Suppressor macrophage treated with lipopolysaccharide for 4 hours (primary cell): ENCODE measurements at regions not wholly inside any gene's neighbourhood (a gene's known extent, or its start where the extent isn't known, plus 50 kb on each side); places are given as distances from the start of the nearest gene placed in this dataset.
"Not testable (repeated sequence)": the region's sequence is repeated elsewhere in the genome, so short reads cannot be mapped to it uniquely, and the experiment has no call there.

Experiments used
- DNase-seq: peaks from one replicate; pipeline ENCODE4 v3.0.0-alpha.2; 2020

DNA sequence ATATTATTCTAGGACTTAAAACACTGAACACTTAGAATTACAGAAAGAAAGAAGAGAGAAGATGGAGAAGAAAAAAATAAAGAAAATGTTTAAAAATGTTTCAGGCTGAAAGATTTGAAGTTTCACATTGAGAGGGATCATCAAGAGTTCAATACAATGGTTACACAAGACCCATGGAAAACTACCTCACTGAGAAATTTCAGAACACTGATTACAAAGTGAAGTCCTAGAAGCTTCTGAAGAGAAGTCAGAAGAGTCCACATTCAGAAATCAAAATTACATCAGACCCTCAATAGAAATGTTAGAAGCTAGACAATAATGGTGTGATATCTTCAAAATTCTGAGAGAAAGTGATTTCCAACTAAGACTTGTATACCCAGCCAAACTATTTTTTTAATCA is 196.1 kb downstream of the MACC1 start:
- peak; percentile 20 for DNase-seq

DNA sequence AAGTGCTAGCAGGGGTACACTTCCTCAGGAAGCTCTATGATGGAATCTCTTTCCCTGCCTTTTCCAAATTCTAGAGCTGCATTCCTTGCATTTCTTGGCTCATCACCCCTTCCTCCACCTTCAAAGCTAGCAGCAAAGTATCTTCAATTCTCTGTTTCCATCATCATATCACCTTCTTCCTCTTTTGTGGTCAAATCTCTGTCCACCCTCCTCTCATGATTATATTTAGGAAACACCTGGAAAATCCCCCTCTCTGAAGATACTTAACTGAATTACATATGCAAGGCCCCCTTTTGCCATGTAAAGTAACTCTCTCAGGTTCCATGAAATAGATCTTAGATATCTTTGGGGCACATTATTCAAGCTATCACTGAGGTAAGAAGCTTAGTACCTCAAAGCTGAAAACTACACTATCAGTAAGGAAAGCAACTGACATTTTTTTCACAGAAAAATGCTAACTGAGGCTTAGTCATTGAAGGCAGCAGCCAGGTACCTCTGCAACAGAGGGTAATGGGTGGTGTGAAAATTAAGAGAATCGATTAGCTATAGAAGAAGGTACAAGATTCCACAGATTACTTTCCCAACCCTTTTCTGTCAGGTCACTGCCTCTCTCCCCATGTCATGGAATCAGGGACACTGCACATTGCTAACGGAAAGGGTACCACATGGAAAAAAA is 197.3 kb downstream of the MACC1 start:
- DNase-seq = no peak

DNA sequence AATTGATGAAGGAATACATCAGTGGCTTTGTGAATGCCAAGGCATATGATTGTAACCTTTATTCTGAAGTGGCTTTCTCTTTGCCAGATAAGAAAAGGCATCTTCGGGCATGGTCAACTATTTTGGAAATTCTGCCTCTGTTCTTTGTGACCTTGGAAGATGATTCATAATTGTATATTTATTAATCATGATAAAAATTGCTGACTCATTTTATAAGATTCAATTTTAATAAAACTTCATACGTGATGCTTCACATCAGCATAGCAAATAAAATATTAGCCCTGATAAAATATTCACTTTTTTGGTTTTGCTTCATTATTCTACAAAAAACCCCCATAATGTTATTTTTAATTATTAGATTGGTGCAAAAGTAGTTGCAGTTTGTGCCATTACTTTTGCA is 200.5 kb downstream of the MACC1 start:
- no peak for DNase-seq

DNA sequence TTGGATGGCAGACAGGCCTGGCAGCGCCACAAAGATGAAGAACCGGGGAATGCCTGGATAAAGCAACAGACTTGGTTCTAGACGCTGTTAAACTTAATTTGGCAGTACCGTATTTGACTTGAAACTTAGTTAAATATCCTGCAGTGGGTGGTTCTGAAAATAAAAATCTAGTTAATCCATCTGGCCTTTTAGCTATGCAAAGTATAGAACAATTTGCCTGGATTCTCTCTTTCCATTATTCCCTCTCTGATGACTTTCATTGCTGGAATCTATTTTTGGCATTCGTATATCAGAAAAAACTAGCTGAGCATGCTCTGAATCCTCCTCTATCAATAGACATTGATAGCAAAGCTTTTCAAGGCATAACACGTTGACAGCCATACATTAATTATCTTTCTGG is 203.6 kb downstream of the MACC1 start:
- no peak for DNase-seq

DNA sequence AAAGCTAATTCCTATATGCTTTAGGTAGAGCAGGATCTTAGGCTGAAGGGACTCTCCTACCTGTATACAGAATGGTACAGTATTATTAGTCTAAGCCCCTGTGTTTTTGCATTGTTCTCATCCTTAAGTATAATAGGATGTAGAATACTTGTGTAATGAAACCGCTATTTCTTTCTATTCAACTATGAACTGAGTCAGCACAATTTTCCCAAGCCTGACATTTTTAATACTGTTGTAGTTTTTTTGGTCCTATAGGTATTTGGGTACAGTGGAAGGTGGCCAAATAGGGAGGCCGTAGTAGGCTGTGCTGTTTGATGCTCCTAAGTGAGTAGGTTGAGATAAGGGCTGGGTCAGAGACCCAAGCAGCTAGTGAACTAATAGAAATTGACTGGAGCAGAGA is 205.1 kb downstream of the MACC1 start:
- DNase-seq = no peak

DNA sequence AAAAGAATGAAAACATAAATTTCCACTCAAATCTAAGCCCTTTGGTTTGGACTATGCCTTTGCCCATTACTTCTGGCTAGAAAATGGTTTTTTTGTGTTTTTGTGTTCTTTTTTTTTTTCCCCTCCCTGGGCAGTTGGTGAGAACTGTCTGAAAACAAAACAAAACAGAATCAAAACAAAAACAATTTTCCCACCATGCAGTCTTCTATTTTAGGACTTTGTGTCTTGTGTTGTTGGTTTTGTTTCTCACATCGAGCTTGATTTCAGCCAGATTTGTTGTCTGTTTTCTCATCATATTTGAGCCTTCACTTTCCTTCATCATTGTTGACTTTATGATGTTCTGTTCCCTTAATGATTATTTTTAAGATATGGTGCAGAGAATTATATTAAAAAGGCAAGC is 206.3 kb downstream of the MACC1 start:
- no peak for DNase-seq

DNA sequence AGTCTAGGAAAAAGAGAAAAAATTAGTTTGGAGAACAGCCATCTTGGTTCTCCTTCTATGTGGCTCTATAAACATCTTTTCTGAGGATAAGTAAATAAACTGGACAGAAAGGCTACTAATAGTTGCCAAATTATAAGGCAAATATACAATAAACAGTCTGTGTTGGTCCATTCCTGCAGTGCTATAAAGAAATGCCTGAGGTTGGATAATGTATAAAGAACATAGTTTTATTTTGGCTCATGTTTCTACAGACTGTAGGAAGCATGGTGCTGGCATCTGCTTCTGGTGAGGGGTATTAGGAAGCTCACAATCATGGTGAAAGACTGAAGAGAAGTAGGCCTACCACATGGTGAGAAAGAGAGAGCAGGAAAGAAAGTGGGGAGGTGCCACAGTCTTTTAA is 209.7 kb downstream of the MACC1 start:
- DNase-seq = no peak

DNA sequence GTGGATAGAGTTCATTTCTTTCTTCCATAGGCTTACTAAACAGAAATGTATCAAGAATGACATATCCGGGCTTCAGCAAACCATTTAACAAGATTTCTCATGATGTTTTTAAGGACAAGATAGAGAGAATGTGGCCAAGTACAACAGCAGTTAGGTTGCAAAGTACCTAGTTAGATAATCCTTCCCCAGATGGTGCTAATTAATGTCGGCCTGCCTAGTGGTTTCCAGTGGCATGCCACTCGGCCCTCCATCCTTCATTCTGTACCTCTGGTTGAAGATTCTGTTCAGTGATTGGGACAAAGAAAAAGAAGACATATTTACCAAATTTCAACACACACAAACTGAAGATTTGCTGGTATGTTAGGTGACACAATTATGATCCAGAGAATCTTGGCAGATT is 212.1 kb downstream of the MACC1 start:
- DNase-seq = no peak

DNA sequence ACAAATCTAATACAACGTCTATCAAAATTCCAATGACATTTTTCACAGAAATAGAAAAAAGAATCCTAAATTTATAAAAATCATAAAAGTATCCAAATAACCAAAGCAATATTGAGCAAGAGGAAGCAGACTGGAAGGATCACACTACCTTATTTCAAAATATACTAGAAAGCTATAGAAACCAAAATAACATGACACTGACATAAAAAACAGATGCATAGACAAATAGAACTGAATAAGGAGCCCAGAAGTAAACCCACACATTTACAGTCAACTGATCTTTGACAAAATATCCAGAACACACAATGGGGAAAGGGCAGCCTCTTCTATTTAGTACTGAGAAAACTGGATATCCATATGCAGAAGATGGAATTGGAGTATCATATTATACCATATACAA is 217.5 kb downstream of the MACC1 start:
- DNase-seq = peak; percentile 10

DNA sequence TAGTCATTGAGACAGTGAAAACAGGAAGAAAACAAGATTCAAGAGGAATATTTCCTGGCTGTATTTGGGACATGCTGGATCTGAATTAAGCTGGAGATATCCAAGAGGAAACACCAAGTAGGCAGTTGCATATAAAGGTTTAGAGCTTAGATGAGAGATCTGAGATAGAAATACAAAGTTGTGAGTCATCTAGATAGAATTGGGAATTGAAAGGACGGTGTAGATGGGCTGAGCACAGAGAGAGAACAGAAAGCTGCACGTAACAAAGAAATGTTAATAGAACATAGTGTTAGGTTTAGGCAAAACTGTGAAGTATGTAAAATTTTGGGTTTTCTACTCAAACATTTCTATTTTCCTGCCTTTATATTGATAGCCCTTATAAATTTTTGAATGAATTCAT is 218.5 kb upstream of the TMEM196 start:
- DNase-seq = no peak

DNA sequence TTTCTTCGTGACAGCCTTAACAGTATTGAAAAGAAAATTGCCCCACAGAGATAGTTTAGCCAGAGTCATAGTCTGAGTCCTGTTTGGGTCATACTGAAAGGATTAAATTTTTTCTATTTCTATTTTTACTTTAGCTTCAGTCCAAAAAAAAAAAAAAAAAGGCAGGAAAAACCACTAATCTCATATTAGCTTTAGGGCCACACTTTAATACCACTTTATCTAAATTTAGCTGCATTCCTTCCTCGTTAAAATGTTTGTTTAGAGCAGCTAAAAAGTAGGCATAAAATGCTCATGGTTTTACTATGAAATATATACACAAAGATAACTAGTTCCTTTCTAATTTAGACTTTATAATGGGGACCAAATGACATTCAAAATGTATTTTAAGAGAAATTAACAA is 216.5 kb upstream of the TMEM196 start:
- no peak for DNase-seq

DNA sequence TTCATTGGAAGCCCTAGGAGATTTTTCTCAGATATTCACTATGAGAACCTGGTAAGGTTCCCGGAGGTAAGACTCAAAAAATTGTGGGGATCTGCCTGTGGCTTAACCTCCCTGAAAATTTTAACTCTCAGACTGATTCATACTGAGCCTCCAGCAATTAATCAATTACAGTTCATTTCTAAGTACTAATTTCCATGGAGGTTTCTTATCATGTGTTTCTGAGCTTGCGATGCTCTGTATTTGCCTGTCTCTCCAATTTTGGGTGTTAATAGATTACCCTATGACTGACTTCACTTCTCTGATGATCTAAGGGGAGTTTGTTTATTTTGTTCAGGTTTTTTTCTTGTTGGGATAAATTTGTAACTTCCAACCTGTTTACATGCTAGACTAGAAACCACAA is 215.4 kb upstream of the TMEM196 start:
- no peak for DNase-seq

DNA sequence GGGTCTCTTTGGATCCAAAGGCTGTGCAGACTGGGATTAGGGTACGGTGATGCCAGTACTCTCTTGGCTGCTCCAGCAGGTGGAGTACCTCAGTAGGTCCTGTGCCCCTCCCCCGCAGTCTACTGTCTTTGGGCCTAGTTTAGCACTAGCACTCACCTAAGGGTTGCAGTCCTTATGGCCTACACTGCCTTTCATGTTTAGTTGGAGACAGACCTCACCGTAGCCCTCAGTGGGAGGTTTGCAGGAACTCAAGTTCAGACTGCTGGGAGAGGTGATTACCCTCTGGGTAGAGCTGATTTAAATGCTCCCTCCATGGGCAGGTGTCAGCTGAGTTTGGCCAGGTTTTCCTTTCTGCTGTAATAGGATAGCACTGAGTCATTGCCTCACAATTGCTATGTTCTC is 210.8 kb upstream of the TMEM196 start:
- no peak for DNase-seq

DNA sequence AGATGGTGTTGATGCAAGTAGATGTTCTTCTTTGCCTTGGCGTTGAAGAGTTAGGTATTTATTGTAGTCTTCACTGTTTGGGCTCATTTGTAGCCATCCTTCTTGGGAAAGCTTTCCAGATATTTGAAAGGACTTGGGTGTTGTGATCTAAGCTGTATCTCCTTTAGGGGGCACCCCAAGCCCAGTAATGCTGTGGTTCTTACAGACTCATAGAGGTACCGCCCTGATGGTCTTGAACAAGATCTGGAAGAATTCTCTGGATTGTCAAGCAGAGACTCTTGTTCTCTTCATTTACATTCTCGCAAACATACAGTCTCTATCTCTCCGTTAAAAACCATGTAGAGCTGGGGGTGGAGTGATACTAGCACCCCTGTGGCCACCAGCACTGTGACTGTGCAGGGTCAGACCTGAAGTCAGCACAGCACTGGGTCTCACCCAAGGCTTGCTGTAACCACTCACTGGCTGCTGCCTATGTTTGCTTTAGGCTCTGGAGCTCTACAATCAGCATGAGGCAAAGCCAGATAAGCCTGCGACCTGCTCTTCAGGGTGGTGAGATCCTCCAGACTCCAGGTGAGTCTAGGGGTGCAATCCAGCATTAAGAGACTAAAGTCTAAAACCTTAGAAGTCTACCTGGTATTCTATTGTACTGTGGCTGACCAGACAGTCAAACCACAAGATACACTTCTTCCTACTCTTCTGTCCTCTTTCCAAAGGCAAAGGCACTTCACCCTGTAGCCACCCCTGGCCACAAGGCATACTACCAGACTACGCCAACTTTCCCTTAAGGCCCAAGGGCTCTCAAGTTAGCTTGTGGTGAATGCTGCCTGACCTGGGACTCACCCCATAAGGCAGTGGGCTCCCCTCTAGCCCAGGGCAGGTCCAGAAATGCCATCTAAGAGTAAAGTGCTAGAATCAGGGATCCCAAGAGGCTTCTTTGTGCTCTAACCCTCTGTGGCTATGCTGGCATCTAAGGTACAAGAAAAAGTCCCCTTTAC is 209.7 kb upstream of the TMEM196 start:
- DNase-seq = peak; percentile 78

DNA sequence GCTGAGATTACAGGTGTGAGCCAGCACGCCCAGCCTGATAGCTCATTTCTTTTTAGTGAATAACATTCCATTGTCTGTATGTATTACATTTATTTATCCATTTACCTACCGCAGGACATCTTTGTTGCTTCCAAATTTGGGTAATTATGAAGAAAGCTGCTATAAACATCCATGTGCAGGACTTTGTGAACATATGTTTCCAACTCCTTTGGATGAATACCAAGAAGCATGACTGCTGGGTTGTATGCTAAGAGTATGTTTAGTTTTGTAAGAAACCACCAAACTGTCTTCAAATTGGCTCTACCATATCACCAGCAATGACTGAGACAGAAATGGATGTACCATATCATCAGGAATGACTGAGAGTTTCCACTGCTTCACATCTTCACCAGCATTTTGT is 200.2 kb upstream of the TMEM196 start:
- DNase-seq = no peak

DNA sequence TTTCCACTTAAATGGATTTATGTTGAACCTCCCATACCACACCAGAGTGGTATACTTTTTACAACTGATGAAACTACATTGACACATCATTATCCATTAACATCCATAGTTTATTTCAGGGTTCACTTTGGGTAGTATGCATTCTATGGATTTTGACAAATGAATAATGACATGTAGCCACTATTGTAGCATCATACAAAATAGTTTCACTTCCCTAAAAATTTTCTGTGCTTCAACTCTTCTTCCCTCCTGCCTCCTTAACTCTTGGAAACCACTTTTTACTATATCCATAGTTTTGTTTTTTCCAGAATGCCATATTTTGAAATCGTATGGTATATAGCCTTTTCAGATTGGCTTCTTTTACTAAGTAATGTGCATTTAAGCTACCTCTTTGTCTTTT is 199.5 kb upstream of the TMEM196 start:
- DNase-seq = peak; percentile 29

DNA sequence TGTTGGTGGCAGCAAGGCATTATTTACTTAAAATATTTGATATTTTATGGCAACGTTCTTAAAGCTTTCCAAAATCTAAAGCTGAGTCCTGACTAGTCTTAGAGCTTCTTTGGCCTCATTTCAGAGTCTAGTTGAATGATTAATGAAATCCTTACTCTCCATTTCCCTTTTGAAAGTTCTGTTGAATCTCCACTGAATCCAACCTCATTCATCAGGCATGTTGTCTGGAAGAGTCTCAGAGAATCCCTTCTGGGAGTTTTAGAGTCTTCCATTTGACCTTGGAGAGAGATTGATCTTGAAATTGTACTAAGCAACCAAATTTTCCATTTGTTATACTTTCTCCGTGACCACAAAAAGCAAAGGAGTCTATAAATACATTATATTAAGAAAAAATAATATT is 198.5 kb upstream of the TMEM196 start:
- DNase-seq = no peak

DNA sequence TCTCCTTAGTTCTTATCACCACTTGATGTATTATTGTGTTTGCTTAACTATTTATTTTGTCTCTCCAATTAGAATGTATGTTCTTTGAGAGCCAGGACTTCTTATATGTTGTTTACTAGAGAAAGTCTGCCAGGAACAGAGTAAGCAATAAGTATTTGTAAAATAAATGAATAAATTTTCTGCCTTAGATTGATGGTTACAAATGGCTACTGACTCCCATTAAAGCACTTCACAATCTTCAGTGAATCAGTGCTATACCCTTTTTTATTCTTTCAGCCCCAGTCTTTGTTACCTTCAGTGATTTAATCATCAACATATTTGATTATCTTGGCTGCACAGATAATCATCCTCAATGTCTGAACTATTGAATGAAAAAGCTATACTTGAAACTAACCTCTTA is 197.1 kb upstream of the TMEM196 start:
- no peak for DNase-seq

DNA sequence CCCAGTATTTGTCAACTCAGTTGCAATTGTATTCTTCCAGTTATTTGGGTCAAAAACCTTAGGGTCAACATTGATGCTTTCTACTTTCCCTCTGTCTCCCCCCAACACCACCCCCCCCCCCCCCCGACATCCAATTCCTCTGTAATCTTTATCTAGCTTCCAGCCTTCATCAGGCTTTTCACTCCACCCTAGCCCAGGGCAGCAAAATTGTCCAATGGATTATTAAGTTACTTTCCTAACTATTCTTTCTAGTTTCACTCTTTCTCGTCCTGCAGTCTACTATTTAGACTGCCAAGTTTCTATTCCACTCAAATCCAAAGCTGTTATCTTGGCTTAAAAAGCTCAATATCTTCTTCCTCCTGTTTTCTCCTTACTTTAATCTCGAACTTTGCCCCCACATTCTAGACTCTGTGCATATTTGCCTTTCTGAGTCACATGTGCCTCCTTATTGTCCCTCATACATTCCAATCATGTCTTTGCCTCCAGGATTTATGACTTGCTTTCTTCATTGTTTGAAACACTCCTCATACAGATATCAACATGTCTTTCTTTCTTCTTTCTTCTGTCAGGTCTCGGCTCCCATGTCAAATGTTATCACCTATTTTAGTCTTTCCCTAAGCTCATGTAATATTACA is 196.6 kb upstream of the TMEM196 start:
- no peak for DNase-seq

DNA sequence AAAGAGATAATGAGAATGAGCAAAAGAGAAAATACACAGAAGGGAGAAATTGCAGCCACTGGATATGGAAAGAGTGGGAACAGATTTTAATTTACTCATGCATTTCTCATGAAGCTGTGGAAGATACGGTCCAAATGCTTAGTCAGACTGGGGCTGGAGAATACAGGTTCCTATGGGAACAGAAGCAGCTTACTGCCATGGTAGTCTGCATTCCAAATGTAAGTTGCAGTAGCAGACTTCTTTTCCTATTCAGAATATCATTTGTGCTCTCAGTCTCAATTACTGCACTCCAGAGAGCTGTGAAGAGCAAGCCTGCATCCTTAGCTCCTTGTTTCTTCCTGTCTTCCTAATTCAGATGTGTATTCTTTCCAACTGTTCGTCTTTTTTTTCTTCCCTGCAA is 190.8 kb upstream of the TMEM196 start:
- no peak for DNase-seq

DNA sequence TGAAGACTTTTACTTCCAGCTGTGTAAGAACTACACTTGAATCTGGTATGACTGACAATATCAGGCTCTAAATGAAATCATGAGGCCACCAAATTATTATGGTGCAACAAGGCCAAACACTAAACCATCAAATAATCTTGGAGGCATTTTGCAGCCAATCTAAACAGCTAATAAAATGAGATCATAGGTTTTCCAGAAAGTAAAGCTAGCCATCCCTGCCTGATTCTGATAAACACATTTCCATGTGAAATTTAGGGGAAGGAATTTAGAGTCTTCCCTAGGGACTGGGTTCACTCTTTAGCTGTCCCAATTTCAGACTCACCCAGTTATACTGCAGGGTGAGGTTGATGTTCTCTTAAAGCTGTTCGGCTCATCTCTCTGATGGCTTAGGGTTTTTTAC is 190.3 kb upstream of the TMEM196 start:
- DNase-seq = no peak

DNA sequence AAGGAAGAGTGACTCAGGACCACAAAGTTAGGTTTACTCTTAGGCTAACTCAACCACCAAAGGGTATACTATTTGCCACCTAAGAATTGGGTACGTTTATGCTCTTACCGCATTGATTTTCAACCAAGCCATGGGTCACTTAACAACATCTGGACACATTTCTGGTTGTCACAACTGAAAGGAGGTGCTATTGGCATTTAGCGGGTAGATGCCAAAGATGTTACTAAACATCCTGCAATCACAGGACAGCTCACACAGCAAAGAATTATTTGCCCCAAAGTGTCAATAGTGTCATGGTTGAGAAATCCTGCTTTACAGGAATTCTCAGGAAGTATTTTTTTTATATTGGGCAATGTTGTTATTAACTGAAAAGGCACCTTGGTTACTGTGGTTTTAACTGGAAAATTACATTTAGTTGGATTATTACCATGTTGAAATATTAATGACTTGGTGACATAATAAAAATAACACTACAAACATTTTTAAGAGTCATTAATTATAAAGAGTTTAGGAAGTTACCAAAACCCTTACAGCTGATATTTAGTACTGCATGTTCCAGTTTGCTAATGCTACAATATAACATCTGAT is 185.0 kb upstream of the TMEM196 start:
- peak; percentile 60 for DNase-seq

DNA sequence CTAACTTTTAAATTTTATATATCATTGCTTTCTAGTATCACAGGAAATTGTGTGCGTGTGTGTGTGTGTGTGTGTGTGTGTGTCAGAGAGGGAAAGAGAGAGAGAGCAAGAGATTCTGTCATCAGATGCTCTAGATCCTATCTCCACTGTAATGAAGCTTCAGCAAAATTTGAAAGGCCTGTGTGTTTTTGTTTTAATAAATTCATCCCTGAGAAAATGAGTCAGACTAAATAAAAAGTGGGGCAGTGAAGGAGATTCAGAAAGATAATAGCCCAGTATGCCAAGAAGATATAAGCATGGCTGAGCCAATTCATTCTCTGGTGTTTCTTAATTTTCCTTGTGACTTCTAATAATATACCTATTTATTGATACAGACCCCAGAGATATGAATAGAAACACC is 184.2 kb upstream of the TMEM196 start:
- no peak for DNase-seq

DNA sequence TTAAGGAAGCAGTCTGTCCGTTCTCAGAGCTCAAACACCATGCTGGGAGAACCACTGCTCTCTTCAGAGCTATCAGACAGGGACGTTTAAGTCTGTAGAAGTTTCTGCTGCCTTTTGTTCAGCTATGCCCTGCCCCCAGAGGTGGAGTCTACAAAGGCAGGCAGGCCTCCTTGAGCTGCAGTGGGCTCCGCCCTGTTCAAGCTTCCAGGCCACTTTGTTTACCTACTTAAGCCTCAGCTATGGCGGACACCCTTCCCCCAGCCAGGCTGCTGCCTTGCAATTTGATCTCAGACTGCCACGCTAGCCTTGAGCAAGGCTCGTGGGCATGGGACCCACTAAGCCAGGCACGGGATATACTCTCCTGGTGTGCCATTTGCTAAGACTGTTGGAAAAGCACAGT is 180.7 kb upstream of the TMEM196 start:
- DNase-seq = not testable (repeated sequence)
